ENCODE measurements at regions not wholly inside any gene's neighbourhood (a gene's known extent, or its start where the extent isn't known, plus 50 kb on each side); places are given as distances from the start of the nearest gene placed in this dataset.

DNA sequence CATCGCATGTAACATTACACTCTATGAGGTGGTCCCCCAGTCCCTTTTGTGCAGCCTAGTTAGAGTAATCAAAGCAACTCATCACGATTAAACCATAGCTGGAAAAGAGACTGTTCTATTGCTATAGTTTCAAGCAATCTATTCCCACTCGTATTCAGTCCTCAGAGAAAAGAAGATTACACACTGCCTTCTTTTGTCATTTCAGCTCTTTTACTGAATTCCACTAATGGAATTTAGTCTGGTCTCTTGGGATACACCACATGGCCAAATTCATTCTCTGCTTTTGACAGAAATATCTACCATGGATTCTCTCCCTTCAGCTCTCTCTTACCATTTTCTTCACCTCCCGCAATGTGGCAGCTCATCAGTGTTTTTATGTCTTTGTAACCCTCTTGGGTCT, 108.9 kb upstream of the HDAC9 start:
- TF ChIP-seq, protein P1, sequence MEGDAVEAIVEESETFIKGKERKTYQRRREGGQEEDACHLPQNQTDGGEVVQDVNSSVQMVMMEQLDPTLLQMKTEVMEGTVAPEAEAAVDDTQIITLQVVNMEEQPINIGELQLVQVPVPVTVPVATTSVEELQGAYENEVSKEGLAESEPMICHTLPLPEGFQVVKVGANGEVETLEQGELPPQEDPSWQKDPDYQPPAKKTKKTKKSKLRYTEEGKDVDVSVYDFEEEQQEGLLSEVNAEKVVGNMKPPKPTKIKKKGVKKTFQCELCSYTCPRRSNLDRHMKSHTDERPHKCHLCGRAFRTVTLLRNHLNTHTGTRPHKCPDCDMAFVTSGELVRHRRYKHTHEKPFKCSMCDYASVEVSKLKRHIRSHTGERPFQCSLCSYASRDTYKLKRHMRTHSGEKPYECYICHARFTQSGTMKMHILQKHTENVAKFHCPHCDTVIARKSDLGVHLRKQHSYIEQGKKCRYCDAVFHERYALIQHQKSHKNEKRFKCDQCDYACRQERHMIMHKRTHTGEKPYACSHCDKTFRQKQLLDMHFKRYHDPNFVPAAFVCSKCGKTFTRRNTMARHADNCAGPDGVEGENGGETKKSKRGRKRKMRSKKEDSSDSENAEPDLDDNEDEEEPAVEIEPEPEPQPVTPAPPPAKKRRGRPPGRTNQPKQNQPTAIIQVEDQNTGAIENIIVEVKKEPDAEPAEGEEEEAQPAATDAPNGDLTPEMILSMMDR (conservative IDR thresholded peaks at IDR 0.05; ENCODE audit: low read length): no peak
- no peak for TF ChIP-seq EZH2phosphoT487 (IDR thresholded peaks at IDR 0.05; ENCODE audit: borderline replicate concordance)
